ENCODE measurements at regions not wholly inside any gene's neighbourhood (a gene's known extent, or its start where the extent isn't known, plus 50 kb on each side); places are given as distances from the start of the nearest gene placed in this dataset.

GRCh38 chr13:99120751-99121150 is 79.9 kb upstream of the UBAC2 start:
- DNase-seq (ENCODE audit: insufficient read length, low spot score) (no peak), FAIRE-seq (no peak)

GRCh38 chr13:99122171-99122570 is 78.5 kb upstream of the UBAC2 start:
- FAIRE-seq (no peak), DNase-seq (ENCODE audit: insufficient read length, low spot score) (no peak)

GRCh38 chr13:99123101-99124045 is 77.3 kb upstream of the UBAC2 start:
- FAIRE-seq: no peak
- peak; percentile 15 for DNase-seq (ENCODE audit: insufficient read length, low spot score)

- no peak for FAIRE-seq
Observed at GRCh38 chr13:99124046-99124400, 76.6 kb upstream of the UBAC2 start.

GRCh38 chr13:99124794-99125316 is 75.8 kb upstream of the UBAC2 start:
- FAIRE-seq: no peak

More at GRCh38 chr13:99124046-99124400, 76.6 kb upstream of the UBAC2 start:
- no peak for DNase-seq (ENCODE audit: insufficient read length, low spot score)

GRCh38 chr13:99125326-99125915 is 75.2 kb upstream of the UBAC2 start:
- DNase-seq (ENCODE audit: insufficient read length, low spot score) (no peak), FAIRE-seq (no peak)

More at GRCh38 chr13:99124794-99125316, 75.8 kb upstream of the UBAC2 start:
- DNase-seq (ENCODE audit: insufficient read length, low spot score): peak; percentile 59

GRCh38 chr13:99126821-99127220 is 73.8 kb upstream of the UBAC2 start:
- FAIRE-seq: no peak
- DNase-seq (ENCODE audit: insufficient read length, low spot score): no peak

GRCh38 chr13:99129050-99129449 is 71.6 kb upstream of the UBAC2 start:
- FAIRE-seq (no peak), DNase-seq (ENCODE audit: insufficient read length, low spot score) (no peak)

GRCh38 chr13:99129951-99130350 is 70.7 kb upstream of the UBAC2 start:
- DNase-seq (ENCODE audit: insufficient read length, low spot score) (no peak), FAIRE-seq (no peak)

- no peak for FAIRE-seq
- no peak for DNase-seq (ENCODE audit: insufficient read length, low spot score)
Observed at GRCh38 chr13:99131410-99131809, 69.2 kb upstream of the UBAC2 start.

- no peak for FAIRE-seq
- no peak for DNase-seq (ENCODE audit: insufficient read length, low spot score)
Observed at GRCh38 chr13:99132295-99132835, 68.3 kb upstream of the UBAC2 start.

- no peak for FAIRE-seq
- no peak for DNase-seq (ENCODE audit: insufficient read length, low spot score)
Observed at GRCh38 chr13:99133230-99133629, 67.4 kb upstream of the UBAC2 start.

- DNase-seq (ENCODE audit: insufficient read length, low spot score): no peak
- no peak for FAIRE-seq
Observed at GRCh38 chr13:99133848-99134247, 66.8 kb upstream of the UBAC2 start.

GRCh38 chr13:99135591-99135990 is 65.1 kb upstream of the UBAC2 start:
- DNase-seq (ENCODE audit: insufficient read length, low spot score): no peak
- no peak for FAIRE-seq

- DNase-seq (ENCODE audit: insufficient read length, low spot score): no peak
- FAIRE-seq: no peak
Observed at GRCh38 chr13:99136427-99136954, 64.2 kb upstream of the UBAC2 start.

GRCh38 chr13:99140831-99141230 is 59.8 kb upstream of the UBAC2 start:
- FAIRE-seq: no peak
- no peak for DNase-seq (ENCODE audit: insufficient read length, low spot score)

- no peak for DNase-seq (ENCODE audit: insufficient read length, low spot score)
- no peak for FAIRE-seq
Observed at GRCh38 chr13:99143904-99144303, 56.8 kb upstream of the UBAC2 start.

- FAIRE-seq (no peak), DNase-seq (ENCODE audit: insufficient read length, low spot score) (no peak)
Observed at GRCh38 chr13:99144306-99144705, 56.3 kb upstream of the UBAC2 start.

- FAIRE-seq: no peak
Observed at GRCh38 chr13:99145461-99145860, 55.2 kb upstream of the UBAC2 start.

GRCh38 chr13:99150575-99151361 is 49.9 kb upstream of the UBAC2 start:
- peak; percentile 53 for DNase-seq (ENCODE audit: insufficient read length, low spot score)
- FAIRE-seq: no peak

More at GRCh38 chr13:99145461-99145860, 55.2 kb upstream of the UBAC2 start:
- no peak for DNase-seq (ENCODE audit: insufficient read length, low spot score)
